ENCODE measurements at regions not wholly inside any gene's neighbourhood (a gene's known extent, or its start where the extent isn't known, plus 50 kb on each side); places are given as distances from the start of the nearest gene placed in this dataset.

GRCh38 chr4:166493924-166494345, 620.9 kb downstream of the TLL1 start:
- Histone ChIP-seq H2BK20ac (ENCODE audit: low read depth, low read length) (no peak overlapping the region), H4K5ac (ENCODE audit: low read depth, low read length) (no peak overlapping the region), H3K18ac (ENCODE audit: low read depth, low read length) (no peak overlapping the region), H3K9ac (ENCODE audit: low read depth, low read length) (no peak overlapping the region), H3K27ac (ENCODE audit: insufficient read depth, low read length) (no peak overlapping the region), H3K4me1 (ENCODE audit: control insufficient read depth, insufficient read depth, low read length) (no peaks in the 10 kb centered on the region), H4K20me1 (ENCODE audit: insufficient read depth, low read length) (no peaks in the 10 kb centered on the region), H2BK120ac (ENCODE audit: low read depth, low read length) (no peak overlapping the region), H3K27me3 (ENCODE audit: control insufficient read depth, insufficient read depth, low read length) (no peaks in the 10 kb centered on the region), H4K91ac (ENCODE audit: insufficient read depth, low read depth, low read length) (no peak overlapping the region), H2BK15ac (ENCODE audit: low read depth, low read length) (no peak overlapping the region), H4K8ac (ENCODE audit: low read depth in 2 of 2, low read length in 2 of 2) (no peak overlapping the region), H2BK5ac (ENCODE audit: low read depth, low read length, poor library complexity, severe bottlenecking) (no peak overlapping the region), H3K79me1 (ENCODE audit: low read depth in 1 of 2, low read length in 2 of 2) (no peaks in the 10 kb centered on the region), H3K4ac (ENCODE audit: low read depth, low read length) (no peak overlapping the region), H3K56ac (ENCODE audit: extremely low read depth, insufficient read depth, low read length) (no peak overlapping the region), H3K9me3 (ENCODE audit: control insufficient read depth, insufficient read depth, low read length) (peaks cover 2% of the 10 kb centered on the region; the same call in 1 of the 2 replicates), H2AFZ (replicated peaks; ENCODE audit: low read length, poor library complexity) (no peak overlapping the region), H2AK5ac (ENCODE audit: low read depth, low read length) (no peak overlapping the region), H3K4me3 (ENCODE audit: insufficient read depth, low read depth, low read length) (no peak overlapping the region), H2AK9ac (replicated peaks; ENCODE audit: low read depth, low read length, poor library complexity) (no peak overlapping the region), H3K14ac (replicated peaks; ENCODE audit: low read depth, low read length) (no peak overlapping the region), H3K36me3 (ENCODE audit: control insufficient read depth, insufficient read depth, low read length) (no peaks in the 10 kb centered on the region), H3K4me2 (ENCODE audit: low read depth, low read length) (no peak overlapping the region), H3K23ac (ENCODE audit: low read depth, low read length) (no peak overlapping the region), H3K9me1 (ENCODE audit: insufficient read depth, low read length) (no peaks in the 10 kb centered on the region)
- no CpG with 5 or more reads among the region's 2 CpGs for WGBS, 2 experiments (ENCODE audit: extremely low coverage in 2 of 2, insufficient read length in 1 of 2)
- ATAC-seq (ENCODE audit: low read depth): no peak
- in situ Hi-C loops (cut with MboI; ENCODE audit: low sequenced_read_pairs) (no loop called here), dilution Hi-C loops (cut with HindIII; ENCODE audit: low sequenced_read_pairs, unreplicated experiment) (no loop called here), intact Hi-C loops (cut with micrococcal nuclease) (no loop called here)
- CTCF ChIA-PET: no interaction called here
- DNase-seq: no peak
- no peak for TF ChIP-seq SMC3 (IDR thresholded peaks at IDR 0.05; ENCODE audit: low read depth, low read length)
- BruUV-seq (replicated peaks): no TSS peak
- POLR2A ChIA-PET (ENCODE audit: unreplicated experiment): no interaction called here

Measured in IMR-90 (cell line).